Effector CD8-positive, alpha-beta T cell (primary cell): ENCODE measurements at regions not wholly inside any gene's neighbourhood (a gene's known extent, or its start where the extent isn't known, plus 50 kb on each side); places are given as distances from the start of the nearest gene placed in this dataset.
"Not testable (repeated sequence)": the region's sequence is repeated elsewhere in the genome, so short reads cannot be mapped to it uniquely, and the experiment has no call there.

Source experiments
- DNase-seq: peaks from one replicate; lab custom pipeline; 2025; lab: John Stamatoyannopoulos, UW

DNA sequence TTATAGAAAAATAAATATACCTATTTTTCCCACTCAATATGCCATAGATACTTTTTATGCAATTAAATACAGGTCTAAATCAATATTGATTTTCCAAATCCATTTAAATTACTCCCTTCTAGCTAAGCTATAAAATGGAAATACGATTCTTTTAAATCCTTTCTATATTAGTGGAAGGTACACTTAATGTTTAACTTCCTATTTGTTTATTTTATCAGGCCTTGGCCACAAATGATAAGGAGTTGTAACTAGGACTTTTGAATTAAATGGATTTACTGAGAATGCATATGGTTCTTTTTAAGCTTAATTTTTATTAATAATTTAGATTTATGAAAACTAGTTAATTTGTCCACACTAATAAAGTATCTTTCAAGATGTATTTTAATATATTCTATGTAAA is 517.0 kb upstream of the CHD1 start:
- DNase-seq, result no peak

DNA sequence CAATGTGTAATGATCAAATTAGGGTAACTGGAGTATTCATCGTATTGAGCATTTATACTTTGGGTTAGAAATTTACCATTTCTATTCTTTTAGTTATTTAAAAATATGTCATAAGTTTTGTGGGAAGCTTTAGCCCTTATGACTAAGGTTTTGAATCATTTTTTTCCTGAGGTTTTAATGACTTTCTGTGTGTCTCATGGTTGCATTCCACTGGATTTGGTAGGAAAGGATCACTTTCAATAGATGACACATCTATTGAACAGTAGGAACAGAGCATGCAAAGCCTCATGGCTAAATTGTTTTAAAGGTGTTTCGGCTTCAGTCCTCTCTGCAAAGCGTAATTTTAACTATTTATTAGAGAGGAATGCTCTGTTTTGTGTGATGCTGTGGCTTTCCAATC is 512.4 kb upstream of the CHD1 start:
- DNase-seq, result no peak

- DNase-seq, result no peak
Observed at GRCh38 chr5:99438619-99439018, 509.8 kb upstream of the CHD1 start.

DNA sequence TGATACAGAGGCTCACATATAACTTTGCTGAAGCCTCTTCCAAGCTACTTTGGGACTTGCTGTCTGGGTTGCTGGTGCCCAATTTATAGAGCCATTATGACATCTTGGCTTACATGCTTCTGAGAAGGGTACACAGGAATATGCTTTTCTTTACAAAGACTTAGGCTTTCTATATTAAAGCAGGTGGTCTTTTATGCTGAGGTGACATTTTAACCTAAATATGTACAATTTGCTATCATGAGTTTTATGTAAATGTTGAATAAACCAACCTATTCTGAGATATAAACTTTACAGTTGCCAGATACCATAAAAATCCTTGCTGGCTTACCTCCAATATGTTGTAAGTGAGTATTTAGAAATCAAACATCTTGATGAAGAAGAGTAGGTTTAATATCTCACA is 509.2 kb upstream of the CHD1 start:
- no peak for DNase-seq

- not testable (repeated sequence) for DNase-seq
Observed at GRCh38 chr5:99423396-99423795, 494.6 kb upstream of the CHD1 start.

GRCh38 chr5:99418640-99419039 is 489.8 kb upstream of the CHD1 start:
- DNase-seq, result not testable (repeated sequence)

DNA sequence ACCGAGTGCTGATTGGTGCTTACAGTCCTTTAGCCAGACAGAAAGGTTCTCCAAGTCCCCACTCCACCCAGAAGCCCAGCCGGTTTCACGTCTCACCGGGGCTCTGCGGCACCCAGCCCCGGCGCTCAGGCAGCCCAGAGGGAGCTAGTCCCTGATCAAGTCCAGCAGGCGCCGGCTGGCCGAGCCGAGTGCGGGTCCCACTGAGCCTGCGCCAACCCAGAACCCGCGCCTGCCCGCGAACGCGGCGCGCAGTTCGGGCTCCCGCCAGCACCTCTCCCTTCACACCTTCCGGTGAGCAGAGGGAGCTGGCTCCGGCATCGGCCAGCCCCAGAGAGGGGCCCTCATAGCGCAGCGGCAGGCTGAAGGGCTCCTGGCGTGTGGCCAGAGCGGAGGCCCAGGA is 481.6 kb upstream of the CHD1 start:
- not testable (repeated sequence) for DNase-seq

- DNase-seq, result not testable (repeated sequence)
Observed at GRCh38 chr5:99404764-99405302, 476.0 kb upstream of the CHD1 start.

DNA sequence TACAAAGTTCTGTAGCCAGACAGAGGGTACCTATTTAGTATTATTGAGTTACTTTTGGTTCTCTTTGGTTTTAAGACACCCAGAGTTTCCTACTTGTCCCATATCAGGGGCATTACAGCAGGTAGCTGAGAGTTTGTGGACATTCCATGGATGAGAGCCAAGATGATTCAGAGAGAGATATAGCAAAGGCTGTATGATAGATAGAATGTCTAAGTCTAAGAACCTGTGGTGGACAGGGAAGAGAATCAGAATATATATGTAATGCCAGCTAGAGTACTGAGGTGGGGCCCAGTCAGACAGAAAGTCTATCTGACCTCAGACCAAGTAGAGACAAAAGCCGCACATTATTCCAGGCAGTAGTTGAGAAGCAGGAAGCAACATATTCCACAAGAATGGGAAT is 471.8 kb upstream of the CHD1 start:
- not testable (repeated sequence) for DNase-seq

- no peak for DNase-seq
Observed at GRCh38 chr5:99398976-99399375, 470.2 kb upstream of the CHD1 start.

GRCh38 chr5:99386406-99387077 is 457.7 kb upstream of the CHD1 start:
- DNase-seq, result no peak

DNA sequence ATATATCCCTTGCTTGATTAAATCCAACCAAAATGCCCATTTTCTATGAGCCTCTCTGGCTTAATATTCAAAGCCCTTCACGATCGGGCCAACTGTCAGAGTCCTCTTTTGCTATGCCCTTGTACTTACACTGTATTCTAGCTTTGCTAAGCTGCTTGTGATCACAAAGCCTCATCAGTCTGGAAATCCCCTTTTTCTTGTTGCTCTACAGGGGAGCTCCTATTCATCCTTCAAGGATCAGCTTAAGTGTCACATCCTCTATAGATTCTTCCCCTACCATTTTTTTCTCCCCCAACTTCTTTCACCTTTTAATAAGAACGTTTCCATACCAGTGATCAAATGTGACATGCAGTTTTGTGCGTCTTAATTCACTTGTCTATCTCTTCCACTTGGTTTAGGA is 450.4 kb upstream of the CHD1 start:
- no peak for DNase-seq

- no peak for DNase-seq
Observed at GRCh38 chr5:99378443-99378842, 449.6 kb upstream of the CHD1 start.

DNA sequence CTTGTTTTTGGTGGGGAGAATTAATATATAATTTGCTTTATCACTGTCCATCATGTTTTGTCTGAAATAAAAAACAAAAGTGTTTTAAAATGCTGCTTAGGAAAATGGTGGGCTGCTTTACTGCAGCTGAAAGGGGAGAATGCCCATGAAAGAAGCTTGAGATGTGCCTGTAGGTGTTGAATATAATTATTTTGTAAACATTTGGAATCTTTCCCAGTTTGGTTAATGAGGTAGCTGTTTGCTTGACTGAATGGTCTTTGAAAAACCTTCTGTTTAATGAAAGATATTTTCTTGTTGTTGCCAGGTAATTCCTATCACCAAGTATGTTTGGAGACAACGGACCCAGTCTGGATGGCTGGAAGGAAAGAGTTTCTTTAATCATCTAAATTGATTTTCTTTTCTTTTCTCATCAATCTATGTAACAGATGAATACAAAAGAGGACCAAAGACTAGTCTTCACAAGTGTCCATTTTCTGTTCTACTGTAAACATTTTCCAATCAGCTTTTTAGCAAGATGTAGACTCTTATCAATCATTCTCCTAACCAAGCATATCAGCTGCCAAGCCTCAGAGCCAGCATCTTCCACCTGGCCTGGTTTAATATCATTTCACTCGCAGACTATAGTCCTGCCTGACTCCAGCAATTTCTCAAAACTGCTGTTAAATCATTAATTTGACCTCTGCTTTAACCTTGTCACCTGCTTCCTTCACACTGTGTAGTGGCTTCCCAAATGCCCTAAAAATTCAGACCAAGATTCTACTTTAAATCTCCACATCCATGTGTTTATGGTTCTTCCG is 441.2 kb upstream of the CHD1 start:
- DNase-seq, result no peak

DNA sequence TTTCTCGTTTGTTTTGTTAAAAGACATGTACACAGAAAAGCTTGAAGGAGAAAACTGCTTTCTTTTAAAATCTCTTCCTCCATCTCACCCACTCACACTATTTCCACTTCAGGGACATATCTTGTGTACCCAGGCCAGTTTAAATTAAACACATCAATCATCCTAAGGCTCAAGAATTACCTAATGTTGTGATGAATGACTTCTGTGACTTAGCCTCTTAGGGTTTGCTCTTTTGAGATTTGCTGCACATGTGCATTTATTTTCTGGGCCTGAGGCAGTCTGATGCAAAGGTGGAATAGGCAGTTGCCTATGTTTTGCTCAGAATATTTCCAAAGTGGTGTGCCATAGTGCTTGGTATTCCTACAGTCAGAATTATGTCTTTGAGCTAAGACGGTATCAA is 439.9 kb upstream of the CHD1 start:
- DNase-seq, result no peak

DNA sequence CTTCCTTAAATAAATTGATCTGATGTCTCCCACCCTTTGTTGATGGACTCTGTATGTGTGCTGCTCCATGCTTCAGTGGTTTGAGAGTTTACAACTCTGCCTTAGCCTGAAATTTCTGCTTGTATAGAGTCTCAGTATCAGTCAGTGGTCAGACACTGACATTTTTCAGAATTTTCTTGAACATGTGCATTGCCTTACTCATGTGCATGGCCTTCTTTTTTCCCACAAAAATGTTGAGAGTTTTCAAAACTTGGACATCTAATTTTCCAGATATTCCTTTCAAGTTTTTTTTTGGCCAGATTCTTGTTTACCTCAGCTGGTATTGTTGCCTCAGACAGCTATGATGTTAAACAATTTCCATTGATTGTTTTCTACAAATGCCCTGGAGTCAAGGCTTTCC is 427.1 kb upstream of the CHD1 start:
- DNase-seq, result no peak

GRCh38 chr5:99349787-99350186 is 421.0 kb upstream of the CHD1 start:
- no peak for DNase-seq

GRCh38 chr5:99348597-99348996 is 419.8 kb upstream of the CHD1 start:
- DNase-seq, result no peak

DNA sequence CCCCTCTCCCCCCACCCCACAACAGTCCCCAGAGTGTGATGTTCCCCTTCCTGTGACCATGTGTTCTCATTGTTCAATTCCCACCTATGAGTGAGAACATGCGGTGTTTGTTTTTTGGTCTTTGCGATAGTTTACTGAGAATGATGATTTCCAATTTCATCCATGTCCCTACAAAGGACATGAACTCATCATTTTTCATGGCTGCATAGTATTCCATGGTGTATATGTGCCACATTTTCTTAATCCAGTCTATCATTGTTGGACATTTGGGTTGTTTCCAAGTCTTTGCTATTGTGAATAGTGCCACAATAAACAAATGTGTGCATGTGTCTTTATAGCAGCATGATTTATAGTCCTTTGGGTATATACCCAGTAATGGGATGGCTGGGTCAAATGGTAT is 411.0 kb upstream of the CHD1 start:
- DNase-seq, result not testable (repeated sequence)

DNA sequence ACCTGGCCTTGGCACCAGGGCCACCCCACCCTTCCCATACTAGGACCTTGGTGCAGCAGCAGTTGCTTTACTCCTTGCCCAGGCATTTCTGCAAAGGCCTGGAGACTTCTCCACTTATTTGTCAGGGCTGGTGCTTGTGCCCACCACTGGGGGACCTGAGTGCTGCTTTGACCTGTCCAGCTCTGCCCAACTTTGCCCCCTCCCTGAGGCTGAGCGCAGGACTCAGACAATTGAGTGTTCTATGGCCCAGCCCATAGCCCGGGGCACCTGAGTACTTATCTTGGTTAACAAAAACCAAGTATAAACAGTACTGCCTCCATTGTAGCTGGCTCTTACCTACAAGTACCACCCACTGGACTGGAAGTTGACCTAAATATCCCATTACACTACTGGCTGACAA is 406.1 kb upstream of the CHD1 start:
- no peak for DNase-seq

DNA sequence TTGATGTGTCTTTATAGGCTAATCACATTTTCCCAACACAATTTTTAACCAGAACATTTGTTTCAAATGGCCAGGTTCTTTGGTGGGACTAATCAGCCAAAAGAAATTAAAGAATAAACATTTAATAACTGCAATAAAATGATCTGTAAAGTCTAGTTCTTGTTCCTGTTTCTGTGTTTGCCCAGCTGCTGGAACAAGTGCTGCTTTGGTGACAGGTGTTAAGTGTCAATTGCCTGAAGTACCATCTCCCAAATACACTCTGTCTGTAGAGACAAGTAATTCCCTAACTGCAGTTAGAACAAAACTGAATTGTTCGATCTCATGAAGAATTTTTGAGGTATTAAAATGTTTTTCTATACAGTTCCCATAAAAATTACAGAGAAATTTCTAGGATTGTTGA is 402.3 kb upstream of the CHD1 start:
- DNase-seq, result no peak

DNA sequence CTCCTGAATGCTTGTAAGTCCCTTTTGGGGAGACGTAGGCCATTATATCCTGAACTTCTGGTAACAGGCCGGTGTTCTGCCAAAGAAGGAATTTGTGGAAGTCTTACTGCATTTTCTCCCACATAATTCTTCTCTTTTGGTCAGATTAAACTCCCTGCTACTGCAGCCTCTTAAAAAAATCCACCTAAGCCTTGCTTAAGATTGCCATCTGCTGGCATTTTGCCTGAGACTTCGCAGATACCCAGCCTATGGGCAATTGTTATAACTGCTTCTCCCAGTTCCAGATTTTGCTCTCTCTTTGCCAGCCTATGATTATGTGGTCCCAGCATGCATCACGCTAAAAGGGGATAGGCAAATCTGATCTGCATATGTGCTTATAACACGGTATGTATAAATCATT is 391.6 kb upstream of the CHD1 start:
- DNase-seq, result no peak

GRCh38 chr5:99317136-99317535 is 388.3 kb upstream of the CHD1 start:
- no peak for DNase-seq
